GM12874 (cell line): ENCODE measurements at regions not wholly inside any gene's neighbourhood (a gene's known extent, or its start where the extent isn't known, plus 50 kb on each side); places are given as distances from the start of the nearest gene placed in this dataset.

ENCODE experiments used
- TF ChIP-seq, protein P1 (sequence below): IDR thresholded peaks from 2 replicates; pipeline ENCODE4 v1.5.1; 2011; ENCODE audit warnings: low read depth, mild to moderate bottlenecking, control low read depth, low read length, moderate library complexity; ENCODE audit not compliant: insufficient read depth

GRCh38 chr1:65615859-65616258, 176.8 kb upstream of the PDE4B start:
- TF ChIP-seq, protein P1, sequence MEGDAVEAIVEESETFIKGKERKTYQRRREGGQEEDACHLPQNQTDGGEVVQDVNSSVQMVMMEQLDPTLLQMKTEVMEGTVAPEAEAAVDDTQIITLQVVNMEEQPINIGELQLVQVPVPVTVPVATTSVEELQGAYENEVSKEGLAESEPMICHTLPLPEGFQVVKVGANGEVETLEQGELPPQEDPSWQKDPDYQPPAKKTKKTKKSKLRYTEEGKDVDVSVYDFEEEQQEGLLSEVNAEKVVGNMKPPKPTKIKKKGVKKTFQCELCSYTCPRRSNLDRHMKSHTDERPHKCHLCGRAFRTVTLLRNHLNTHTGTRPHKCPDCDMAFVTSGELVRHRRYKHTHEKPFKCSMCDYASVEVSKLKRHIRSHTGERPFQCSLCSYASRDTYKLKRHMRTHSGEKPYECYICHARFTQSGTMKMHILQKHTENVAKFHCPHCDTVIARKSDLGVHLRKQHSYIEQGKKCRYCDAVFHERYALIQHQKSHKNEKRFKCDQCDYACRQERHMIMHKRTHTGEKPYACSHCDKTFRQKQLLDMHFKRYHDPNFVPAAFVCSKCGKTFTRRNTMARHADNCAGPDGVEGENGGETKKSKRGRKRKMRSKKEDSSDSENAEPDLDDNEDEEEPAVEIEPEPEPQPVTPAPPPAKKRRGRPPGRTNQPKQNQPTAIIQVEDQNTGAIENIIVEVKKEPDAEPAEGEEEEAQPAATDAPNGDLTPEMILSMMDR, result no peak

DNA sequence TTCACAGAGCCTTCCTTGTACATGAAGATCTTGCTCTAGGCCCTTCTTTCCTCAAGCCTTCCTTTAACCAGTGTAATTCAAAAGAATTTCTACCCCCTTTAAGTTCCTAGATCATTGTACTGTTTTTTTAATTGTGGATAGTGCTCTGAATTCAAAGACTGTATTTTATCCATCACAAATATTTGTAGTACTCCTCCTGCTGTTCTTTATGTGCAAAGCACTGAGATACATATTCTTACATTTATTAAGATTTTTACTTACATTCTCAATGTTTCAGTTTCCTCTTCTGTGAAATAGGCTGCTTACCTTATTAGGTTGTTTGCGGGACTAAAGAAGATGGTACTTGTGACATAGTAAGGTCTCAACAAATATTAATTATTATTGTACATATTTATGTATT, 168.8 kb upstream of the PDE4B start:
- TF ChIP-seq, protein P1, result no peak

DNA sequence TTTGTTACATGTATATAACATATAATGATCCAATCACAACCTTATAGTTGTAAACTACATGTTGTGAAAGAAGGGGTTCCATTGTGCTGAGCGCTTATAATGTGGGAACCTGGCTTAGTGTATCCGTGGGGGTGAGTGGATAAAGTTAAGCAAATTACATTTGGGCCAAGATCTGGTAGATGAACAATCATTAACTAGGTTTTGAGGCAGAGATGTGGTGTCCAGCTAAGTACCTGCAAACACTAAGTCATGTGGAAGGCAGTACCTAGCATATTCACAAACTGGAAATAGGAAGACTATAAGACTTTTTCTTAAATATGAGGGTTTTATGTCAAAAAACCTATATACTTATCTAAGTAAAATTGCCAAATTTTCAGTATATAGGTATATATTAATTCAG, 167.2 kb upstream of the PDE4B start:
- TF ChIP-seq, protein P1, result no peak

- TF ChIP-seq, protein P1, result no peak
These were observed 166.7 kb upstream of the PDE4B start for GRCh38 chr1:65626003-65626402.

GRCh38 chr1:65629788-65630187, 162.9 kb upstream of the PDE4B start:
- TF ChIP-seq, protein P1, result no peak

- TF ChIP-seq, protein P1, result no peak
These were observed 161.8 kb upstream of the PDE4B start for GRCh38 chr1:65630855-65631254.

- TF ChIP-seq, protein P1, result no peak
These were observed 160.5 kb upstream of the PDE4B start for GRCh38 chr1:65632235-65632634.

GRCh38 chr1:65640046-65640445, 152.6 kb upstream of the PDE4B start:
- TF ChIP-seq, protein P1, result no peak
